ENCODE measurements at regions not wholly inside any gene's neighbourhood (a gene's known extent, or its start where the extent isn't known, plus 50 kb on each side); places are given as distances from the start of the nearest gene placed in this dataset.

- no peak for DNase-seq
Observed at GRCh38 chr18:10182009-10182624, 268.3 kb downstream of the VAPA start.

GRCh38 chr18:10184776-10185175 lies 269.7 kb upstream of the APCDD1 start:
- no peak for DNase-seq

GRCh38 chr18:10188971-10189810 lies 265.2 kb upstream of the APCDD1 start:
- DNase-seq: no peak

- DNase-seq: no peak
Observed at GRCh38 chr18:10190564-10190963, 263.9 kb upstream of the APCDD1 start.

- no peak for DNase-seq
Observed at GRCh38 chr18:10193444-10193843, 261.0 kb upstream of the APCDD1 start.

GRCh38 chr18:10194592-10194991 lies 259.8 kb upstream of the APCDD1 start:
- no peak for DNase-seq

GRCh38 chr18:10195529-10195928 lies 258.9 kb upstream of the APCDD1 start:
- DNase-seq: no peak

- no peak for DNase-seq
Observed at GRCh38 chr18:10197097-10197496, 257.3 kb upstream of the APCDD1 start.

GRCh38 chr18:10201226-10201625 lies 253.2 kb upstream of the APCDD1 start:
- DNase-seq: no peak

- no peak for DNase-seq
Observed at GRCh38 chr18:10201659-10202058, 252.8 kb upstream of the APCDD1 start.

GRCh38 chr18:10202845-10203321 lies 251.6 kb upstream of the APCDD1 start:
- DNase-seq: no peak

- DNase-seq: no peak
Observed at GRCh38 chr18:10205151-10205550, 249.3 kb upstream of the APCDD1 start.

GRCh38 chr18:10207682-10208345 lies 246.6 kb upstream of the APCDD1 start:
- no peak for DNase-seq

- DNase-seq: no peak
Observed at GRCh38 chr18:10209302-10209701, 245.1 kb upstream of the APCDD1 start.

GRCh38 chr18:10210057-10210633 lies 244.3 kb upstream of the APCDD1 start:
- no peak for DNase-seq

- DNase-seq: peak; percentile 17
Observed at GRCh38 chr18:10213526-10213925, 240.9 kb upstream of the APCDD1 start.

- no peak for DNase-seq
Observed at GRCh38 chr18:10215446-10215845, 239.0 kb upstream of the APCDD1 start.

- DNase-seq: no peak
Observed at GRCh38 chr18:10216791-10217190, 237.6 kb upstream of the APCDD1 start.

GRCh38 chr18:10217211-10217610 lies 237.2 kb upstream of the APCDD1 start:
- no peak for DNase-seq

- DNase-seq: no peak
Observed at GRCh38 chr18:10225300-10225699, 229.1 kb upstream of the APCDD1 start.

- DNase-seq: no peak
Observed at GRCh38 chr18:10226971-10227370, 227.5 kb upstream of the APCDD1 start.

GRCh38 chr18:10228326-10228725 lies 226.1 kb upstream of the APCDD1 start:
- DNase-seq: no peak

- DNase-seq: no peak
Observed at GRCh38 chr18:10229458-10229857, 225.0 kb upstream of the APCDD1 start.

Measured in hematopoietic multipotent progenitor cell treated with erythropoietin and hydrocortisone succinate and interleukin-3 and kit ligand, for 8 days (in vitro differentiated cells).